ENCODE measurements at regions not wholly inside any gene's neighbourhood (a gene's known extent, or its start where the extent isn't known, plus 50 kb on each side); places are given as distances from the start of the nearest gene placed in this dataset.

DNA sequence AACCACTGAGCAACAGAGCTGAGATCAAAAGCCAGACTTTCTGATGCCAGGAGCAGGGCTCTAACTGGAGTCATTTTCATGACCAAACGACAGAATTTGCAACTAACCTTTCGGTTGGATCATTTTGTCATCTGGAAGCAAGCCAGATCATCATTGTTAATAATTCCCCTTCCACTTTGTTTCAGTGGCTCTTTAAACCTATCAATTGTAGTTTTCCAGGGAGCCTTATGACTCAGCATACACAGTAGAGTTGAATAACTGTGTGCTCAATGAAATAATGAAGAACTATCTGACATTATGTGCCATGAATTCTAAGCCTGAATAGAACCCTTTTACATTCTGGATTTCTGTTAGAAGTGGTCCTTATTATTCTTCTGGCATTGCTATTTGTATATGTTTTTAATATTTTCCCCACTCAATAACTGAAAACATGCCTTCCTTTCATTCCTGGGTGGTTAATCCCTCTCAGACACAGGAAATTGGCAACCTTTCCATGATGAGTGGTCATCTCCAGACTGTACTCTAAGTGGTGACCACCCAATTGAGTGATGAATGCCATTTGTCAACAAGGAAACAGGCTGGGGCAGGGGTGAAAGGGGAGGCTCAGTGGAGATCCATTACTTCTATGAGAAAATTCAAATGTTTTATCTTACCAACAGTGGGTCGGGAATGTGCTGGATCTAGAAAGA is 431.8 kb downstream of the BCOR start:
- Histone ChIP-seq H3F3A (ENCODE audit: control insufficient read depth, insufficient read depth) (no peaks in the 10 kb centered on the region), H3K4me2 (ENCODE audit: low read length) (no peak overlapping the region), H3K36me3 (ENCODE audit: control insufficient read depth, low read length) (no peaks in the 10 kb centered on the region), H3K4me3 (ENCODE audit: low read length) (no peak overlapping the region), H3K79me2 (ENCODE audit: control insufficient read depth, low read length) (no peaks in the 10 kb centered on the region), H3K27ac (ENCODE audit: low read depth, low read length) (no peak overlapping the region), H3K27me3 (ENCODE audit: control insufficient read depth, low read length) (no peaks in the 10 kb centered on the region), H3K4me1 (ENCODE audit: control insufficient read depth, low read length) (no peaks in the 10 kb centered on the region), H3K9me2 (replicated peaks; ENCODE audit: control insufficient read depth, low read length) (no peaks in the 10 kb centered on the region), H3K9me3 (ENCODE audit: control insufficient read depth, insufficient read depth, low read length) (no peaks in the 10 kb centered on the region), H4K20me1 (ENCODE audit: control insufficient read depth, insufficient read depth, low read depth, low read length) (no peaks in the 10 kb centered on the region)
- no peak for TF ChIP-seq EZH2phosphoT487 (IDR thresholded peaks at IDR 0.05; ENCODE audit: borderline replicate concordance, low read length)
- TF ChIP-seq, protein P1, sequence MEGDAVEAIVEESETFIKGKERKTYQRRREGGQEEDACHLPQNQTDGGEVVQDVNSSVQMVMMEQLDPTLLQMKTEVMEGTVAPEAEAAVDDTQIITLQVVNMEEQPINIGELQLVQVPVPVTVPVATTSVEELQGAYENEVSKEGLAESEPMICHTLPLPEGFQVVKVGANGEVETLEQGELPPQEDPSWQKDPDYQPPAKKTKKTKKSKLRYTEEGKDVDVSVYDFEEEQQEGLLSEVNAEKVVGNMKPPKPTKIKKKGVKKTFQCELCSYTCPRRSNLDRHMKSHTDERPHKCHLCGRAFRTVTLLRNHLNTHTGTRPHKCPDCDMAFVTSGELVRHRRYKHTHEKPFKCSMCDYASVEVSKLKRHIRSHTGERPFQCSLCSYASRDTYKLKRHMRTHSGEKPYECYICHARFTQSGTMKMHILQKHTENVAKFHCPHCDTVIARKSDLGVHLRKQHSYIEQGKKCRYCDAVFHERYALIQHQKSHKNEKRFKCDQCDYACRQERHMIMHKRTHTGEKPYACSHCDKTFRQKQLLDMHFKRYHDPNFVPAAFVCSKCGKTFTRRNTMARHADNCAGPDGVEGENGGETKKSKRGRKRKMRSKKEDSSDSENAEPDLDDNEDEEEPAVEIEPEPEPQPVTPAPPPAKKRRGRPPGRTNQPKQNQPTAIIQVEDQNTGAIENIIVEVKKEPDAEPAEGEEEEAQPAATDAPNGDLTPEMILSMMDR (IDR thresholded peaks at IDR 0.05; ENCODE audit: low read depth, low read length, poor library complexity, severe bottlenecking): no peak

DNA sequence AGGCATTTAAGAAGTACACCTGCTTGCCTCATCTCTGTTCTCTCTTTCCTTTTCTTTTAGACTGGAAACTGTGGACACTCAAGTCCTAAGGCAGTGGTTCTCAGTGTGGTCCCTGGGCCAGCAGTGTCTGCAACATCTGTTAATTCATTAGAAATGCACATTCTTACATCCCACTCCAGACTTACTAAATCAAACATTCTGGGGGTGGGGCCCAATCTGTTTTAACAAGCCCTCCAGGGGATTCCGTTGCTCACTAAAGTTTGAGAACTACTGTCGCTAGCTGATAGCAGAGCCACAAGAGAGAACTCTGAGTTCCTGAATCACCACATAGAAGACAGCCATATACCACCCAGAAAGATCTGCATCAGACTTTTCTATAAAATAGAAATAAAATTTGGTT is 430.6 kb downstream of the BCOR start:
- H3K27me3 ChIP-seq (ENCODE audit: control insufficient read depth, low read length): no peaks in the 10 kb centered on the region
- H3K27ac ChIP-seq (ENCODE audit: low read depth, low read length): no peak overlapping the region
- no peaks in the 10 kb centered on the region for H3K4me1 ChIP-seq (ENCODE audit: control insufficient read depth, low read length)
- H3K79me2 ChIP-seq (ENCODE audit: control insufficient read depth, low read length): no peaks in the 10 kb centered on the region
- no peaks in the 10 kb centered on the region for H3K9me2 ChIP-seq (replicated peaks; ENCODE audit: control insufficient read depth, low read length)
- H3K9me3 ChIP-seq (ENCODE audit: control insufficient read depth, insufficient read depth, low read length): no peaks in the 10 kb centered on the region
- H3K36me3 ChIP-seq (ENCODE audit: control insufficient read depth, low read length): no peaks in the 10 kb centered on the region
- H4K20me1 ChIP-seq (ENCODE audit: control insufficient read depth, insufficient read depth, low read depth, low read length): no peaks in the 10 kb centered on the region
- no peaks in the 10 kb centered on the region for H3F3A ChIP-seq (ENCODE audit: control insufficient read depth, insufficient read depth)
- no peak overlapping the region for H3K4me3 ChIP-seq (ENCODE audit: low read length)
- H3K4me2 ChIP-seq (ENCODE audit: low read length): no peak overlapping the region
- TF ChIP-seq, protein P1 (IDR thresholded peaks at IDR 0.05; ENCODE audit: low read depth, low read length, poor library complexity, severe bottlenecking): no peak
- TF ChIP-seq EZH2phosphoT487 (IDR thresholded peaks at IDR 0.05; ENCODE audit: borderline replicate concordance, low read length): no peak

DNA sequence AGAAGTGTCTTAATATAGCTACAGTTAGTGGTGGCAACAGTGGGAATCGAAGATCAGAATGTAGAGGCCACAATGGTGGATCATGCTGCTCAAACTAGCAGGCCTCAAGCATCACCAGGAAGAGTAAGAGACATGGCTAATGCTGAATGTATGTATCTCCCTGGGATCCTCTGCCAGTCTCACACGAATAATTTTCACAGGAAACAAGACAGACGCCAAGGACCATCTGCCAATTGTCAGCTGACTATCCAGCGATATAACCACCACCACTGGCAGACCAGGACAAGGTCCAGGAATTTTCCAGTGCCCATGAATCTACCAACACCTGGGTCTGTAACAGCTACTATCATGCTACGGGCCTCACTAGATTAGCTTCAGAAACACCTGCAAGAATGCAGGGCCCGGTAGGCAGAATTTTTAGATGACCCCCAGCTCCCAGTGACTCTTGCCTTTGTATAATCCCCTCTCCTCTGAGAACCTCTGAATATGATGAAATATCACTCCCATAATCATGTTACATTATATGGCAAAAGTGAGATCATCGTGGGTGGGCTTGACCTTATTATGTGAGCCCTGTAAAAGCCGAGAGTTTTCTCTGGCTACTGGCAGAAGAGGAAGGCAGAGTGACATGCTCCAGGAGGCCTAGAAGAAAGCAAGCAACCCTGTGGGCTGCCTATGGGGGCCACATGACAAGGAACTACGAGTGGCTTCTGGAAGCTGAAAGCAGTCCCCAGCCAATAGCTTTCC is 429.8 kb downstream of the BCOR start:
- H3K27ac ChIP-seq (ENCODE audit: low read depth, low read length): no peak overlapping the region
- H3K9me2 ChIP-seq (replicated peaks; ENCODE audit: control insufficient read depth, low read length): no peaks in the 10 kb centered on the region
- no peaks in the 10 kb centered on the region for H3F3A ChIP-seq (ENCODE audit: control insufficient read depth, insufficient read depth)
- no peaks in the 10 kb centered on the region for H3K36me3 ChIP-seq (ENCODE audit: control insufficient read depth, low read length)
- TF ChIP-seq, protein P1 (IDR thresholded peaks at IDR 0.05; ENCODE audit: low read depth, low read length, poor library complexity, severe bottlenecking): no peak
- no peak for TF ChIP-seq EZH2phosphoT487 (IDR thresholded peaks at IDR 0.05; ENCODE audit: borderline replicate concordance, low read length)
- no peak overlapping the region for H3K4me2 ChIP-seq (ENCODE audit: low read length)
- H3K4me1 ChIP-seq (ENCODE audit: control insufficient read depth, low read length): no peaks in the 10 kb centered on the region
- no peak overlapping the region for H3K4me3 ChIP-seq (ENCODE audit: low read length)
- H3K27me3 ChIP-seq (ENCODE audit: control insufficient read depth, low read length): no peaks in the 10 kb centered on the region
- no peaks in the 10 kb centered on the region for H3K79me2 ChIP-seq (ENCODE audit: control insufficient read depth, low read length)
- no peaks in the 10 kb centered on the region for H3K9me3 ChIP-seq (ENCODE audit: control insufficient read depth, insufficient read depth, low read length)
- H4K20me1 ChIP-seq (ENCODE audit: control insufficient read depth, insufficient read depth, low read depth, low read length): no peaks in the 10 kb centered on the region

All from DOHH2 (cell line).